ENCODE measurements at regions not wholly inside any gene's neighbourhood (a gene's known extent, or its start where the extent isn't known, plus 50 kb on each side); places are given as distances from the start of the nearest gene placed in this dataset.

GRCh38 chr1:57503337-57503736 is 79.5 kb upstream of the DAB1 start:
- DNase-seq (ENCODE audit: low read depth, low spot score) = no peak

GRCh38 chr1:57500136-57500830 is 76.4 kb upstream of the DAB1 start:
- DNase-seq (ENCODE audit: low read depth, low spot score) = no peak

- DNase-seq (ENCODE audit: low read depth, low spot score) = no peak
Measured at GRCh38 chr1:57494530-57495079, 70.7 kb upstream of the DAB1 start.

GRCh38 chr1:57492586-57493226 is 68.8 kb upstream of the DAB1 start:
- no peak for DNase-seq (ENCODE audit: low read depth, low spot score)

- DNase-seq (ENCODE audit: low read depth, low spot score) = peak; percentile 24
Measured at GRCh38 chr1:57489358-57490036, 65.6 kb upstream of the DAB1 start.

GRCh38 chr1:57485643-57486042 is 61.8 kb upstream of the DAB1 start:
- no peak for DNase-seq (ENCODE audit: low read depth, low spot score)

GRCh38 chr1:57483954-57484353 is 60.1 kb upstream of the DAB1 start:
- no peak for DNase-seq (ENCODE audit: low read depth, low spot score)

GRCh38 chr1:57479471-57479870 is 55.6 kb upstream of the DAB1 start:
- DNase-seq (ENCODE audit: low read depth, low spot score) = no peak

GRCh38 chr1:57475366-57475765 is 51.5 kb upstream of the DAB1 start:
- no peak for DNase-seq (ENCODE audit: low read depth, low spot score)

- no peak for DNase-seq (ENCODE audit: low read depth, low spot score)
Measured at GRCh38 chr1:57474137-57474750, 50.4 kb upstream of the DAB1 start.
